H9 (cell line): ENCODE measurements at regions not wholly inside any gene's neighbourhood (a gene's known extent, or its start where the extent isn't known, plus 50 kb on each side); places are given as distances from the start of the nearest gene placed in this dataset.

Experiments used
- DNase-seq: peaks from one replicate; pipeline ENCODE4 v3.0.0-alpha.2; 2017
- H2AFZ ChIP-seq: one replicate; pipeline ENCODE4 v1.6.1; 2013; ENCODE audit warnings: mild to moderate bottlenecking, low read length, control low read depth, moderate library complexity
- H2AK5ac ChIP-seq: 2 replicates; pipeline ENCODE4 v1.6.1; 2013; ENCODE audit warnings: low read length, control low read depth, mixed read lengths; ENCODE audit not compliant: insufficient read length
- H2BK120ac ChIP-seq: one replicate; pipeline ENCODE4 v1.6.1; 2013; ENCODE audit warnings: low read depth, mild to moderate bottlenecking, low read length, control low read depth, inconsistent platforms; ENCODE audit not compliant: poor library complexity, severe bottlenecking
- H2BK12ac ChIP-seq: 2 replicates; pipeline ENCODE4 v1.6.1; 2013; ENCODE audit warnings: low read length, control low read depth, mixed read lengths, low read depth; ENCODE audit not compliant: insufficient read length
- H2BK15ac ChIP-seq: 2 replicates; pipeline ENCODE4 v1.6.1; 2013; ENCODE audit warnings: low read depth, low read length, control low read depth
- H2BK20ac ChIP-seq: one replicate; pipeline ENCODE4 v1.6.1; 2013; ENCODE audit warnings: low read depth, mild to moderate bottlenecking, low read length, control low read depth, inconsistent platforms; ENCODE audit not compliant: poor library complexity, severe bottlenecking
- H2BK5ac ChIP-seq: 2 replicates; pipeline ENCODE4 v1.6.1; 2013; ENCODE audit warnings: low read length, control low read depth, mixed read lengths; ENCODE audit not compliant: insufficient read length
- H3K14ac ChIP-seq: 2 replicates; pipeline ENCODE4 v1.6.1; 2013; ENCODE audit warnings: low read length, control low read depth; ENCODE audit not compliant: insufficient read depth
- H3K18ac ChIP-seq: 2 replicates; pipeline ENCODE4 v1.6.1; 2013; ENCODE audit warnings: low read depth, mild to moderate bottlenecking, mixed read lengths, low read length, control low read depth; ENCODE audit not compliant: insufficient read length
- H3K23ac ChIP-seq: 2 replicates; pipeline ENCODE4 v1.6.1; 2013; ENCODE audit warnings: low read length, control low read depth, mixed read lengths, low read depth; ENCODE audit not compliant: insufficient read length
- H3K23me2 ChIP-seq: 2 replicates; pipeline ENCODE4 v1.6.1; 2013; ENCODE audit warnings: low read depth, mild to moderate bottlenecking, mixed read lengths, low read length, control low read depth; ENCODE audit not compliant: insufficient read length, poor library complexity, severe bottlenecking
- H3K27ac ChIP-seq: 2 replicates; pipeline ENCODE4 v1.5.1; 2013; ENCODE audit warnings: low read length, control low read depth, mixed read lengths, low read depth; ENCODE audit not compliant: insufficient read length
- H3K27me3 ChIP-seq: 2 replicates; pipeline ENCODE4 v1.6.1; 2013; ENCODE audit warnings: low read length, control low read depth, inconsistent platforms; ENCODE audit not compliant: insufficient read depth
- H3K4ac ChIP-seq: 2 replicates; pipeline ENCODE4 v1.6.1; 2013; ENCODE audit warnings: low read depth, mild to moderate bottlenecking, control low read depth, inconsistent platforms, low read length, moderate library complexity
- H3K4me1 ChIP-seq: 2 replicates; pipeline ENCODE4 v1.6.1; 2013; ENCODE audit warnings: low read length, control low read depth, inconsistent platforms; ENCODE audit not compliant: insufficient read depth
- H3K4me2 ChIP-seq: 2 replicates; pipeline ENCODE4 v1.6.1; 2013; ENCODE audit warnings: low read length, control low read depth, mixed read lengths; ENCODE audit not compliant: insufficient read length, insufficient read depth
- H3K56ac ChIP-seq: 2 replicates; pipeline ENCODE4 v1.6.1; 2013; ENCODE audit warnings: low read depth, mild to moderate bottlenecking, mixed read lengths, low read length, control low read depth; ENCODE audit not compliant: insufficient read length
- H3K79me1 ChIP-seq: 2 replicates; pipeline ENCODE4 v1.6.1; 2013; ENCODE audit warnings: low read depth, mild to moderate bottlenecking, moderate library complexity, low read length, control low read depth, inconsistent platforms; ENCODE audit not compliant: insufficient read depth, poor library complexity, severe bottlenecking
- H3K79me2 ChIP-seq: 2 replicates; pipeline ENCODE4 v1.6.1; 2013; ENCODE audit warnings: low read length, control low read depth, inconsistent platforms; ENCODE audit not compliant: insufficient read depth
- H3K9ac ChIP-seq: 2 replicates; pipeline ENCODE4 v1.6.1; 2013; ENCODE audit warnings: low read length, control low read depth, mixed read lengths; ENCODE audit not compliant: insufficient read length; ENCODE audit errors: extremely low read depth
- H3K9me3 ChIP-seq: one replicate; pipeline ENCODE4 v1.6.1; 2013; ENCODE audit warnings: low read depth, low read length, inconsistent platforms; ENCODE audit not compliant: control insufficient read depth
- H3T11ph ChIP-seq: one replicate; pipeline ENCODE4 v1.6.1; 2013; ENCODE audit warnings: mild to moderate bottlenecking, low read length, control low read depth, inconsistent platforms
- H4K20me1 ChIP-seq: one replicate; pipeline ENCODE4 v1.6.1; 2013; ENCODE audit not compliant: control insufficient read depth, insufficient read length, insufficient read depth
- H4K5ac ChIP-seq: 2 replicates; pipeline ENCODE4 v1.6.1; 2013; ENCODE audit warnings: low read depth, mild to moderate bottlenecking, mixed read lengths, low read length, control low read depth; ENCODE audit not compliant: insufficient read length
- H4K8ac ChIP-seq: replicated peaks from 2 replicates; pipeline ENCODE4 v1.6.1; 2013; ENCODE audit warnings: low read length, control low read depth, mixed read lengths, low read depth; ENCODE audit not compliant: insufficient read length
- H4K91ac ChIP-seq: 2 replicates; pipeline ENCODE4 v1.6.1; 2013; ENCODE audit warnings: low read depth, mild to moderate bottlenecking, moderate library complexity, mixed read lengths, low read length, control low read depth; ENCODE audit not compliant: insufficient read length
- H3K27ac Mint-ChIP-seq, 3 experiments: 2 replicates in 2 of 3; 3 replicates in 1 of 3; pipeline ENCODE4 v1.8.0; 2020 to 2021; ENCODE audit warnings: mixed read lengths in 3 of 3, mild to moderate bottlenecking in 1 of 3, moderate library complexity in 1 of 3
- H3K27me3 Mint-ChIP-seq: 2 replicates; pipeline ENCODE4 v1.8.0; 2021; ENCODE audit warnings: low read depth, mild to moderate bottlenecking, moderate library complexity, mixed read lengths
- H3K36me3 Mint-ChIP-seq, 3 experiments: 2 replicates in 2 of 3; 3 replicates in 1 of 3; pipeline ENCODE4 v1.8.0; 2020 to 2021; ENCODE audit warnings: low read depth in 3 of 3, mixed read lengths in 3 of 3; ENCODE audit not compliant: insufficient read depth in 1 of 3
- H3K4me1 Mint-ChIP-seq, 2 experiments: 2 replicates each; pipeline ENCODE4 v1.8.0; 2020; ENCODE audit warnings: mixed read lengths in 2 of 2
- H3K4me3 Mint-ChIP-seq, 2 experiments: 2 replicates in 1 of 2; 3 replicates in 1 of 2; pipeline ENCODE4 v1.8.0; 2020 to 2021; ENCODE audit warnings: mild to moderate bottlenecking in 2 of 2, mixed read lengths in 2 of 2, moderate library complexity in 1 of 2
- H3K9me3 Mint-ChIP-seq, 2 experiments: 2 replicates in 1 of 2; 3 replicates in 1 of 2; pipeline ENCODE4 v1.8.0; 2020; ENCODE audit warnings: mild to moderate bottlenecking in 2 of 2, mixed read lengths in 2 of 2, moderate library complexity in 1 of 2
- CTCF ChIP-seq: fragments of 200-600 bp; sonication (generic); conservative IDR thresholded peaks from 3 replicates; pipeline ENCODE4 v1.8.0; 2021; ENCODE audit warnings: antibody characterized with exemption, mild to moderate bottlenecking
- WGBS: extraction: QIAGEN DNeasy Blood & Tissue Kit; methylation state at CpG from one replicate; pipeline ENCODE4 v1.1.7; 2013; ENCODE audit warnings: missing lambda C conversion rate, low lambda C conversion rate, mixed read lengths; ENCODE audit not compliant: insufficient read length; ENCODE audit errors: extremely low coverage; 5-methylcytosine and 5-hydroxymethylcytosine counted together

GRCh38 chr9:26675035-26675434 is 217.6 kb downstream of the CAAP1 start:
- H3K18ac ChIP-seq, result no peak overlapping the region
- H3K23me2 ChIP-seq, result no peaks in the 10 kb centered on the region
- Mint-ChIP-seq H3K4me1 (peaks cover 10 to 11% of the 10 kb centered on the region in 2 experiments), H3K27ac (no peak overlapping the region), H3K27me3 (no peaks in the 10 kb centered on the region), H3K9me3 (no peaks in the 10 kb centered on the region), H3K4me3 (no peak overlapping the region), H3K36me3 (no peaks in the 10 kb centered on the region)
- H3K14ac ChIP-seq, result no peak overlapping the region
- no peak overlapping the region for H2AFZ ChIP-seq
- no peak overlapping the region for H4K91ac ChIP-seq
- H2BK15ac ChIP-seq, result no peak overlapping the region
- H3T11ph ChIP-seq, result no peak overlapping the region
- no peaks in the 10 kb centered on the region for H4K20me1 ChIP-seq
- no peak overlapping the region for H2BK5ac ChIP-seq
- H3K9ac ChIP-seq, result no peak overlapping the region
- H3K9me3 ChIP-seq, result no peaks in the 10 kb centered on the region
- no peak overlapping the region for H3K56ac ChIP-seq
- no peak overlapping the region for H4K8ac ChIP-seq
- H3K4ac ChIP-seq, result no peak overlapping the region
- no peaks in the 10 kb centered on the region for H3K79me1 ChIP-seq
- H2BK12ac ChIP-seq, result no peak overlapping the region
- TF ChIP-seq CTCF, result no peak
- no peak overlapping the region for H3K23ac ChIP-seq
- H3K4me2 ChIP-seq, result no peak overlapping the region
- no peak overlapping the region for H2BK120ac ChIP-seq
- H2AK5ac ChIP-seq, result no peak overlapping the region
- H3K4me1 ChIP-seq, result no peaks in the 10 kb centered on the region; the same call in 1 of the 2 replicates
- no peaks in the 10 kb centered on the region for H3K27me3 ChIP-seq
- no peak overlapping the region for H2BK20ac ChIP-seq
- no CpG with 5 or more reads among the region's 3 CpGs for WGBS
- no peaks in the 10 kb centered on the region for H3K79me2 ChIP-seq
- no peak for DNase-seq
- H4K5ac ChIP-seq, result no peak overlapping the region
- no peak overlapping the region for H3K27ac ChIP-seq
